CD4-positive, alpha-beta T cell treated with Interferon alpha-2 for 1 hour (primary cell): ENCODE measurements at regions not wholly inside any gene's neighbourhood (a gene's known extent, or its start where the extent isn't known, plus 50 kb on each side); places are given as distances from the start of the nearest gene placed in this dataset.

Experiments
- DNase-seq, 2 donors: peaks; one replicate each; pipeline ENCODE4 v3.0.0-alpha.2; 2020 to 2022

GRCh38 chr3:178291574-178292370 is 244.5 kb upstream of the KCNMB2 start:
- DNase-seq: no peak

GRCh38 chr3:178295292-178295912 is 240.8 kb upstream of the KCNMB2 start:
- DNase-seq: no peak

- DNase-seq: no peak
Observed at GRCh38 chr3:178297199-178297598, 239.0 kb upstream of the KCNMB2 start.

GRCh38 chr3:178297740-178298139 is 238.5 kb upstream of the KCNMB2 start:
- DNase-seq: no peak

DNA sequence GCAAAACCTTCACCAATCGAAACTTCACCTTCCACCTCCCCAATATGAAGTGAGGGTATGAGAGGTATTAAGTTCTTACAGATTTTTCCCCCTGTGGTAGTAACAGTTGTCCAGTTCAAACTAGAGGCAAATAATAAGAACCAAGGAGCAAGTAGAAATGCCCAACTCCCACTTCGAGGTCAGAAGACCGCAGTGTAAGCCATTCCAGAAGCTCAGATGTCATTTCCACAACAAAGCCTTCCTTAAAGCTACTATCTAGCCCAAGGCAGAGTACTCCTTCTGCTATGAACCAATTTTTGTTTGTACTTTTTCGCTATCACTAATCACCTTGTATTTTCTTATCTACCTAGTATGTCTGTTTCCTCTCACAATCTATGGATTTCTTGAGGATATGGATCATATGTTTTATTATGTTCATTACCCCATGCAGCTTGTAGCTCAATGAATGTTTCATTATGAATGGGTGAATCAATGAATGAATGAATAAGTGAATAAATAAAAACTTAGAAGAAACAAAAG is 235.7 kb upstream of the KCNMB2 start:
- no peak for DNase-seq

GRCh38 chr3:178302966-178303930 is 233.0 kb upstream of the KCNMB2 start:
- DNase-seq: no peak

DNA sequence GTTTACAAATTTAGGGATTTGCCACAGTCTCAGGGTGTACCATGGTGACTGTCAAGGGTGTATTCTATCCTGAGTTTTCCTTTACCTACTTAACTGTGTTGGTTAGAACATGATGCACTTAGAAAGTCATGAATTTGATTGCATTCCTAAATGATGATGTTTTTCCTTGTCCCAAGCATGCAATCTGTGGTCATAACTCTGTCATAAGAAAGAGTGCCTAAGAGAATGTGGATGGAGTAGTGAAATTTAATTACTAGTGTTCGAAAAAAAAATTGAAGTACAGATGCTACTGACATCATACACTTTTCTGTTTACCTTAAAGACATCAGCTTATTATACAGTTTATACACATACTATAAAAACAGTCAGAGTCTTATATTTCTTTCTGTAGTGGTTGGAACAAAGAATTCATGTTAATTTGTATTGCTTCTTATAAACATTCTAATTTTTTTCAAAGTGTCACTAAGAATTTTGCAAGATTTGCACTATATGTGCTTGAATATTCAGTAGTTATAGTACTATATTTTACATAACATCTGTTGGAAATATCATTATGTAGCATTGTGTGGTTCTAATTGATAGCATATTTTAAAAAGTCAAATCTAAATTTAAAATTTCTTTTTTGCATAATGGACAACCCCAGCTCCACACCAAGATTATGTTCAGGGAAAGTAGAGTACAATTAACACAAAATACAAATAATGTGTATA is 231.3 kb upstream of the KCNMB2 start:
- DNase-seq: no peak

GRCh38 chr3:178306432-178307115 is 229.7 kb upstream of the KCNMB2 start:
- no peak for DNase-seq

DNA sequence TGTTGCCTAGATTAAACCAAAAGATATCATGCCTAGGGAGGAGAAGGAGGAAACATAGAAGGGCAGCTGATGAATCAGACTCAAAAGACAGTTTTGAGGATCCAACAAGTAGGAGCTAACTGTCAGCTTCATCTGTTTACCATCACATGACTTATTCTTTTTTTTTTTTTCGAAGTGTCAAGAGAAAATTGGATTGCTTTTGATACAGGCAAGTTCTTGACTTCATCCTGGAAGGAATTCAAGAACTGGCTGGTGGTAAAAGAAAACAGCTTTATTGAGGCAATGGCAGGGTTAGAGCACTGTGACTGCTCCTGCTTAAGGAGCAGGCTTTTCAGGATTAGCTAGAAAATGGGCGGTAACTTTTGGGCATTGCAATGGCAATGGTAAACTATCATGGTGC is 227.5 kb upstream of the KCNMB2 start:
- DNase-seq: no peak

DNA sequence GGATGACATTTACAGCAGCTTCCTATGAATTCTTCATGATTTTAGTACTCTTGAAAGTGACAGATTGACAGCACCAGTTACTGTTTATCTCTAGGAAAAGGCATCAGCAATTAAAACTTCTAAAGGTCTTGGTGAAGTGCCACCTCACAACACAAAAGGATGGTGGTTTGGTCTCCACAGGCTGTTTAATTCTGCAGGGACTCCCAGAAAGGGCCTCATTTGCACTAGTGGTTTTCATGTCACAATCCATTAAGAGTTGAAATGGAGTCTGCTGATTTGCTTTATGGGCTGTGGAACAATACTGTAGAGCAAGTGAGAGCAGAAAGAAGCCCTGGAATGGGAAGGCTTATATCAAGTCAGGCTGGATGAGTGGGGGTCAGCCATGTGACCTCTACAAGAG is 225.3 kb upstream of the KCNMB2 start:
- DNase-seq: no peak

GRCh38 chr3:178313716-178314115 is 222.5 kb upstream of the KCNMB2 start:
- no peak for DNase-seq

DNA sequence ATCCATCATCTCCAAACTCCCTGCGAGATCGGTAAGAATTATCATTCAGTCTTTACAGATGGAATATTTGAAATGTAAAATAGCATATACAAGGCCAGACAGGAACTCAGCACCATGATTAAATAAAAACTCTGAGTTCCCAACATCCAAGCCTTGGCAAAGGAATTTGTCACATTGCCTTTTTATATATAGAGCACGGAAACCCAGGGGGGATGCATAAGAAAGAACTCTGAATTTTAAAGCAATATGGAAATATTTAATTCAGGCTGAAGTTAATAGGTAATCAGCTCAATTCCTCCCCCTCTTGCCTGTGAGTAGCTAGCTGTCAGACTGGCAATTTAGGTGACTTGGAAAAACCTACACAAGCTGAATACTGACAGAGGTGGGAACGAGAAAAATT is 217.9 kb upstream of the KCNMB2 start:
- no peak for DNase-seq

DNA sequence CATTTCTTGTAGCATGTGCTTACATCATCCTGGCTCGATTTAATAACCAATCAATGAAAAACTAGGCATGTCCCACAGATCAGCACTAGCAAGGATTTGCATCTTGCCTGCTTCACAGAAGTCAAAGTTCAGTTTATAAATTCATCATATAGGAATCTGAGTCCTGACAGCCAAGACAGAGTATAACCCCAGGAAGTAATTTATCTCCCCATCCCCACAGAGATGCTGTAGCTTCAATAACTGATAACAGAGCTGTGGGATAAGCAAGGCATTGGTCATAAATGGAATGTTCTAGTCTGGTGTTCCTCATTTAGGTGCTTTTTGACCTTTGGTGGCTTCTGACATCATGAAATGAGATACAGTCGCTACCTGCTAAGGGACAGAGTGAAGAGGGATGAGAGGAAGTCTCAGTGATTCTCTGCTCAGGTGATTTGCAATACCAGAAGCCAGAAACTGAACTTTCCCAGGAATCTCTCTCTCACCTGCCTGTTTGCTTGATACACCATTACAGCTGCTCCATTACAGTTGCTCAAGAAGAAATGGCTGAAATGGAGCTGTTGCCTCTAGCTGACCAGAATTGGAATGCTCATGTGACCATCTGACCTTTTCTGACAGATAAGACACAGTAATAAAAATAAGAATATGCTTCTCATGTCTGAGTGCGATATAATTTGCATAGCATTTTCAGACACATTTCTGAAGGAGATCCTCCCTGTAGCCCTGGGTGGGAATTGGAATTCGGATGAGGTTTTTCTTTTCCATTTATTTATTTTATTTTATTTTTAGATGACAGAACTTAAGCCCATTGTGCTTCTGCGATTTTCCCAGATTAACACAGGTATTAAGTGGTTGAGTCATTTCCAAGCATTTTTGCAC is 217.1 kb upstream of the KCNMB2 start:
- DNase-seq: no peak

DNA sequence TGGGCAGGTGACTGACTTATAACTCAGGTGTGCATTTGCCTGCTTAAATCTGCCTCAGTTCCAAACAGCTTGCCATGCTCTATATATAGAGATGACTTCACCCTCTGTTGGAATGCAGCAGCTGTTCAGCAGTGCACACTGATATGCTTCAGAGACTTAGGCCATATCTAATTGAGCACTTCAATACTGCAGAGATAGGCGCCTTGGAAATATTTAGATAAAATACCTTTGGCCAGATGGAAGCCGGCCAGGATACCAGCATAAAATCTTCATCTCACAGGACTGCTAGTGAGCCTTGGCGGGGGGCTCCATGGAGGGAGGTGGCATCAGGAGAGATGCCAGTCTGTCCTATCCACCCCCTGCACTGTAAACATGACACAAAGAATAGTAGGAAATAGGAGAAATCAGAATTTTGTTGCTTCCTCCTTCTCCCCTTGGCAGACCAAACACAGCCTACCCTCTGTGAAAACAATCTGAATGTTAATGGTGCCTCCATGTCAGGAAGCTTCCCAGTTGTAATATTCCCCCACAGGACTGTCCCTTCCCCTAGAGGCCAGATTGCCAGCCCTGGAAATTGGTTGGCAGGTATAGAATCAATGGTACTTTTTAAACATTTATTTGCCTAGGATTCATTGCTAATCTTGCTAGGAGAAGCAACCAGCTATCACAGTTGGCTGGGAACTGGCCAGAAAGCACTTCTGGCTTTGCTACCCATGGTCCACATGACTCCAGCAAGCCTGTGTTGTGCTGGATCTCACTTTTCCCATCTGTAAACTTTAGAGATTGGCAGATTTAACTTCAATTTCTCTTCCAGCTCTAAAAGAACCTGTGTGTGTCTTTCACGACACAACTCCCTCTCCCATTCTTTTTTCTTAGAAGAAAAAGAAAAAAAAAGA is 215.5 kb upstream of the KCNMB2 start:
- no peak for DNase-seq

- no peak for DNase-seq
Observed at GRCh38 chr3:178324356-178324755, 211.9 kb upstream of the KCNMB2 start.

- no peak for DNase-seq
Observed at GRCh38 chr3:178325330-178325729, 210.9 kb upstream of the KCNMB2 start.

GRCh38 chr3:178329936-178330335 is 206.3 kb upstream of the KCNMB2 start:
- DNase-seq: no peak

DNA sequence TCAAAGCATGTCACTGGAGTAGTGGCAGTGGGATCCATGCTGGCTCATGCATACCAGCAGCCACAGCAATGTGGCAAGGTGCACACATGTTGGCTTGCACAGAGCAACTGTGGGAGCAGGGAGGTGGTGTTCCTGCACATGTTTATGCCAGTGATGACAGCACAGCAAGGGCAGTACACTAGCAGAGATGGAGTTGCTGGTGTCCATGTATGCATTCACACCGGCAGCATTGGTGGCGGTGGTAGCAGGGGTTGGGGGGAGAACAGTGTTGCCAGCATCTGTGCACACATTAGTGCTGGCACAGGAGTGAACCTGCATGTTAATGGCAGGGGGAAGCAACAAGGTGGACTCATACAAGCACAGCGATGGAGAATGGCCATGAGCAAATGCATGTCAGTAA is 202.0 kb upstream of the KCNMB2 start:
- DNase-seq: no peak

- no peak for DNase-seq
Observed at GRCh38 chr3:178336336-178336735, 199.9 kb upstream of the KCNMB2 start.

GRCh38 chr3:178340506-178340905 is 195.7 kb upstream of the KCNMB2 start:
- DNase-seq: no peak
